MM.1S (cell line): ENCODE measurements at regions not wholly inside any gene's neighbourhood (a gene's known extent, or its start where the extent isn't known, plus 50 kb on each side); places are given as distances from the start of the nearest gene placed in this dataset.

Source experiments
- DNase-seq: peaks from one replicate; pipeline ENCODE4 v3.0.0-alpha.2; 2015
- H2AFZ ChIP-seq: fragments of 300-600 bp; sonication (generic); 2 replicates; pipeline ENCODE4 v1.6.0; 2016; ENCODE audit warnings: antibody characterized with exemption, low read length
- H3F3A ChIP-seq: fragments of 300-600 bp; sonication (generic); 2 replicates; pipeline ENCODE4 v1.6.1; 2016; ENCODE audit warnings: mild to moderate bottlenecking, antibody characterized with exemption, low read length, moderate library complexity, mixed read lengths; ENCODE audit not compliant: insufficient read depth
- H3K27ac ChIP-seq: fragments of 300-600 bp; sonication (generic); 2 replicates; pipeline ENCODE4 v1.5.1; 2016; ENCODE audit warnings: mild to moderate bottlenecking, low read length
- H3K27me3 ChIP-seq: fragments of 300-600 bp; sonication (generic); replicated peaks from 2 replicates; pipeline ENCODE4 v1.6.0; 2016; ENCODE audit warnings: low read length; ENCODE audit not compliant: insufficient read depth
- H3K36me3 ChIP-seq: fragments of 300-600 bp; sonication (generic); replicated peaks from 2 replicates; pipeline ENCODE4 v1.6.1; 2016; ENCODE audit warnings: mild to moderate bottlenecking, low read length, mixed read lengths; ENCODE audit not compliant: insufficient read depth
- H3K4me1 ChIP-seq: fragments of 300-600 bp; sonication (generic); 2 replicates; pipeline ENCODE4 v1.6.1; 2016; ENCODE audit warnings: low read length, mixed read lengths
- H3K4me2 ChIP-seq: fragments of 300-600 bp; sonication (generic); 2 replicates; pipeline ENCODE4 v1.6.0; 2016; ENCODE audit warnings: low read depth, low read length
- H3K4me3 ChIP-seq: fragments of 300-600 bp; sonication (generic); 2 replicates; pipeline ENCODE4 v1.5.1; 2016; ENCODE audit warnings: low read length, mixed read lengths
- H3K79me2 ChIP-seq: fragments of 300-600 bp; sonication (generic); 2 replicates; pipeline ENCODE4 v1.6.1; 2016; ENCODE audit warnings: mixed run types, low read length, mixed read lengths
- H3K9ac ChIP-seq: fragments of 300-600 bp; sonication (generic); 2 replicates; pipeline ENCODE4 v1.6.1; 2016; ENCODE audit warnings: low read length, mixed read lengths
- H3K9me2 ChIP-seq: fragments of 300-600 bp; sonication (generic); replicated peaks from 2 replicates; pipeline ENCODE4 v1.6.1; 2016; ENCODE audit warnings: mild to moderate bottlenecking, low read length, mixed read lengths; ENCODE audit not compliant: insufficient read depth
- H3K9me3 ChIP-seq: fragments of 300-600 bp; sonication (generic); replicated peaks from 2 replicates; pipeline ENCODE4 v1.6.1; 2016; ENCODE audit warnings: mild to moderate bottlenecking, low read length, mixed read lengths; ENCODE audit not compliant: insufficient read depth
- H4K20me1 ChIP-seq: fragments of 300-600 bp; sonication (generic); 2 replicates; pipeline ENCODE4 v1.6.1; 2016; ENCODE audit warnings: mild to moderate bottlenecking, low read length, moderate library complexity, mixed read lengths; ENCODE audit not compliant: insufficient read depth
- CTCF ChIP-seq: fragments of 300-600 bp; sonication (generic); IDR thresholded peaks from 2 replicates; pipeline ENCODE4 v1.5.1; 2016; ENCODE audit warnings: antibody characterized with exemption, low read length, mixed read lengths
- EZH2 ChIP-seq: fragments of 300-600 bp; sonication (generic); optimal IDR thresholded peaks from 2 replicates; pipeline ENCODE3; 2017; ENCODE audit warnings: low read depth, mild to moderate bottlenecking, antibody characterized with exemption, low read length, mixed read lengths
- EZH2phosphoT487 ChIP-seq: fragments of 300-600 bp; sonication (generic); IDR thresholded peaks from 2 replicates; pipeline ENCODE4 v1.6.1; 2018; ENCODE audit warnings: antibody characterized with exemption, low read length

GRCh38 chr15:83378921-83379578 lies 68.1 kb upstream of the SH3GL3 start:
- Histone ChIP-seq H3K27ac (no peak overlapping the region), H3K79me2 (no peaks in the 10 kb centered on the region), H4K20me1 (no peaks in the 10 kb centered on the region), H3K4me3 (no peak overlapping the region), H3K4me1 (peaks cover 14% of the 10 kb centered on the region; the same call in 1 of the 2 replicates), H3K9ac (no peak overlapping the region), H3K27me3 (no peaks in the 10 kb centered on the region), H3K9me2 (no peaks in the 10 kb centered on the region), H3F3A (no peaks in the 10 kb centered on the region), H3K4me2 (no peak overlapping the region), H2AFZ (no peak overlapping the region), H3K36me3 (no peaks in the 10 kb centered on the region), H3K9me3 (no peaks in the 10 kb centered on the region)
- TF ChIP-seq EZH2phosphoT487 (no peak), CTCF (no peak), EZH2 (no peak)
- DNase-seq: no peak

- H2AFZ ChIP-seq: no peak overlapping the region
- TF ChIP-seq EZH2phosphoT487: no peak
- no peak for TF ChIP-seq CTCF
- TF ChIP-seq EZH2: no peak
These were observed 67.6 kb upstream of the SH3GL3 start for GRCh38 chr15:83379579-83379959.

GRCh38 chr15:83380059-83380458 lies 67.1 kb upstream of the SH3GL3 start:
- Histone ChIP-seq H3K79me2 (no peaks in the 10 kb centered on the region), H3F3A (no peaks in the 10 kb centered on the region), H3K9ac (no peak overlapping the region), H3K9me3 (no peaks in the 10 kb centered on the region), H3K27ac (no peak overlapping the region), H3K4me3 (no peak overlapping the region), H4K20me1 (no peaks in the 10 kb centered on the region), H3K4me1 (peaks cover 14% of the 10 kb centered on the region; the same call in 1 of the 2 replicates), H3K9me2 (no peaks in the 10 kb centered on the region), H2AFZ (no peak overlapping the region), H3K27me3 (no peaks in the 10 kb centered on the region), H3K36me3 (no peaks in the 10 kb centered on the region), H3K4me2 (no peak overlapping the region)
- TF ChIP-seq EZH2phosphoT487 (no peak), EZH2 (no peak), CTCF (no peak)
- no peak for DNase-seq

More at GRCh38 chr15:83379579-83379959, 67.6 kb upstream of the SH3GL3 start:
- Histone ChIP-seq H3K9ac (no peak overlapping the region), H3K36me3 (no peaks in the 10 kb centered on the region), H3K9me3 (no peaks in the 10 kb centered on the region), H3K9me2 (no peaks in the 10 kb centered on the region), H3K79me2 (no peaks in the 10 kb centered on the region), H3F3A (no peaks in the 10 kb centered on the region), H3K4me2 (no peak overlapping the region), H3K4me1 (peaks cover 14% of the 10 kb centered on the region; the same call in 1 of the 2 replicates), H3K27me3 (no peaks in the 10 kb centered on the region), H3K27ac (no peak overlapping the region), H3K4me3 (no peak overlapping the region), H4K20me1 (no peaks in the 10 kb centered on the region)
- DNase-seq: no peak
